Memory B cell (primary cell): ENCODE measurements at regions not wholly inside any gene's neighbourhood (a gene's known extent, or its start where the extent isn't known, plus 50 kb on each side); places are given as distances from the start of the nearest gene placed in this dataset.

Source experiments
- ATAC-seq: fragments of 150-1000 bp; cut with Tn5 transposase; 2 replicates; pipeline ENCODE4 v1.10.0; 2021; ENCODE audit warnings: low read depth, mild to moderate bottlenecking, moderate library complexity
- DNase-seq, 2 donors: peaks; one replicate each; pipeline ENCODE4 v3.0.0; 2022; ENCODE audit warnings: low spot score in 2 of 2
- H3K27ac Mint-ChIP-seq: one replicate; pipeline ENCODE4 v1.8.0; 2022; ENCODE audit warnings: mild to moderate bottlenecking, moderate library complexity, mixed read lengths
- H3K27me3 Mint-ChIP-seq: one replicate; pipeline ENCODE4 v1.8.0; 2022; ENCODE audit warnings: mixed read lengths
- H3K36me3 Mint-ChIP-seq: one replicate; pipeline ENCODE4 v1.8.0; 2022; ENCODE audit warnings: mild to moderate bottlenecking, mixed read lengths
- H3K4me1 Mint-ChIP-seq: one replicate; pipeline ENCODE4 v1.8.0; 2022; ENCODE audit warnings: mixed read lengths
- H3K4me3 Mint-ChIP-seq: one replicate; pipeline ENCODE4 v1.8.0; 2022; ENCODE audit warnings: mild to moderate bottlenecking, moderate library complexity, mixed read lengths
- H3K9me3 Mint-ChIP-seq: one replicate; pipeline ENCODE4 v1.8.0; 2022; ENCODE audit warnings: mixed read lengths

DNA sequence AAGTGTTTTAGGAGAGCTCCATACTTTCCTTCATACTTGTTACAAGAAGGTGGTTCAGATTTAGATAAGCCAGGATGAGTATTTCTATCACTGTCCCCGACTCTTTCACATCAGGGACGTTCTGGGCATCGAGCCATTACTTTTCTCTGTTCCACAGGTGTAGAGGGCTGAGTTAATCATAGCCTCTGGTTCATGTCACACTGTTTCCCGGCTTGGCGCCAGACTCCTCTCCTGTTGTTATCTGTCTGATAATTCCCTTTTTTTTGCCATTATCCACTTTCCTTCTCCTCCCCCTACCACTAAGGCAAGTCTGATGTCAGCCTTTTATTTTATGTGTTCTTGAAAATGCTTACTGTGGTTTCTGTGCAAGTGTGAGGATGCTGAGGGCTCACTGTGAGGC, 593.4 kb downstream of the UTRN start:
- Mint-ChIP-seq H3K4me3 (no peak overlapping the region), H3K9me3 (peaks cover 1% of the 10 kb centered on the region), H3K27me3 (peaks cover 12% of the 10 kb centered on the region), H3K36me3 (no peaks in the 10 kb centered on the region), H3K27ac (no peak overlapping the region), H3K4me1 (no peaks in the 10 kb centered on the region)
- ATAC-seq = no peak
- no peak for DNase-seq

DNA sequence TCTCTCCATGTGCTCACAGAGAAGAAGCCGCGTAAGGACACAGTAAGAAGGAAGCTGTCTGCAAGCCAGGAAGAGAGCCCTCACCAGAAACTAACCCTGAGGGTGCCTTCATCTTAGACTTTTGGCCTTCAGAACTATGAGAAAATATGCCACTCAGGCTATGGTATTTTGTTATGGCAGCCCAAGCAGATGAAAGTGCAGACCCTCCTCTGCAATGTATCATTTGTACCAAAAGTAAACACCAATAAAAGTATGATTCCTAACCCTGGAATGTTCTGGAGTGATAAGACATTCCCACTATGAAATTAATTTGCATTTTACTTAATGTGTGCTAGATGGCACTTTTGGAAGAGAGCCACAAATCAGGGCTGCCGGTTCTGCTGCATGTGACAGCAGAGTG, 594.3 kb downstream of the UTRN start:
- ATAC-seq = no peak
- Mint-ChIP-seq H3K27ac (no peak overlapping the region), H3K36me3 (no peaks in the 10 kb centered on the region), H3K4me1 (no peaks in the 10 kb centered on the region), H3K4me3 (no peak overlapping the region), H3K27me3 (peaks cover 12% of the 10 kb centered on the region), H3K9me3 (no peaks in the 10 kb centered on the region)
- no peak for DNase-seq

DNA sequence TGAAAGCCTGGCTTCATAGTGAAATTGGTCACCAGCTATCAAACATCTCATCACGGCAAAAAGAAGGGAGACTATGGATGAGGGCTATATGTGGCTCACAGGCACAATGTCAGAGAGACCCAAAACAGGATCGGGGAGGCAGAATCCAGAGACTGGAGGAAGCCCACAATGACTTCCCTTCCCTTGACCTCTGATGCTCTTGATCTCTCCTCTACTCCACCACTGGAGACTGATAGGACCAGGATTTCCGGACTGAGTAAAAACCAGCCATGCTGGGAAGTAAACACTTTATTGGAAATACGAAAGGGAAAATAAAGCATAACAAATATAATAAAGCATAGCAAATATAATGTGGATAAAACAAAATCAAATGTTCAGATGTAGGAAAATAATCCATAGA, 597.3 kb downstream of the UTRN start:
- H3K9me3 Mint-ChIP-seq = no peaks in the 10 kb centered on the region
- no peaks in the 10 kb centered on the region for H3K4me1 Mint-ChIP-seq
- no peak overlapping the region for H3K4me3 Mint-ChIP-seq
- ATAC-seq = no peak
- DNase-seq = no peak
- H3K27ac Mint-ChIP-seq = no peak overlapping the region
- H3K36me3 Mint-ChIP-seq = no peaks in the 10 kb centered on the region
- peaks cover 20% of the 10 kb centered on the region for H3K27me3 Mint-ChIP-seq

DNA sequence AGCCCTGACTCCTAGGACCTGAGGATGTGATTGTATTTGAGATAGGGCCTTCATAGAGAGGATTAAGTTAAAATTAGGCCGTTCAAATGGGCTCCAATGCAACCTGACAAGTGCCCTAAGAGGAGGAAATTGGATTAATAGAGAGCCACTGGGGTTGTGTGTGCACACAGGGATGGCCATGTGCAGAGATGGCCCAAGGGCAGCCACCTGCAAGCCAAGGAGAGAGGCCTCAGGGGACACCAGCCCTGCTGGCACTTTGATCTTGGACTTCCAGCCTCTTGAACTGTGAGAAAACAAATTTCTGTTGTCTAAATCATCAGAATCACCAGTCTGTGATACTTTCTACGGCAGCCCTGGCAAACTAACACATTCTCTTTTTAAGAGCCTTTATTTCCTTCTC, 598.8 kb downstream of the UTRN start:
- Mint-ChIP-seq H3K36me3 (no peaks in the 10 kb centered on the region), H3K4me3 (no peak overlapping the region), H3K27me3 (peaks cover 14% of the 10 kb centered on the region), H3K27ac (no peak overlapping the region), H3K4me1 (no peaks in the 10 kb centered on the region), H3K9me3 (no peaks in the 10 kb centered on the region)
- ATAC-seq (no peak), DNase-seq (no peak)

DNA sequence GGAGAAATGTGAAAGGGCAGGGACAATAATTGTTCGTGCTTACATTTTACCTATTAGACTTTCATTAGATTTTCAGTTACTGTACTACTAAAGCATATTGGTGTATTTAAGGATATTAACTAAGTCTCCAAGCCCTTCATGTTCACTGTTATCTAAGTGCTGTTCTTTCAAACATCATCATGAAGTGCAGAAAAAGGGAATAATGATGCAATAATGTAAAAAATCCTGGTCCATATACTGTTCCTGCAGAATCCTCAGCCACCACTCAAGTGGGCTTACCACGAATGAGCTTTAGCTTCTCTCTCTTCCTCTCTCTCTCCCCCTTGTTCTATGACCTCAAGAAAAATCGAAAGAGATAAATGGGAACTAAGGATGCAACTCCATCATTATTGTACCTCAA, 600.7 kb downstream of the UTRN start:
- Mint-ChIP-seq H3K36me3 (no peaks in the 10 kb centered on the region), H3K27ac (no peak overlapping the region), H3K4me3 (no peak overlapping the region), H3K4me1 (no peaks in the 10 kb centered on the region), H3K27me3 (peaks cover 10% of the 10 kb centered on the region), H3K9me3 (no peaks in the 10 kb centered on the region)
- no peak for ATAC-seq
- no peak for DNase-seq

DNA sequence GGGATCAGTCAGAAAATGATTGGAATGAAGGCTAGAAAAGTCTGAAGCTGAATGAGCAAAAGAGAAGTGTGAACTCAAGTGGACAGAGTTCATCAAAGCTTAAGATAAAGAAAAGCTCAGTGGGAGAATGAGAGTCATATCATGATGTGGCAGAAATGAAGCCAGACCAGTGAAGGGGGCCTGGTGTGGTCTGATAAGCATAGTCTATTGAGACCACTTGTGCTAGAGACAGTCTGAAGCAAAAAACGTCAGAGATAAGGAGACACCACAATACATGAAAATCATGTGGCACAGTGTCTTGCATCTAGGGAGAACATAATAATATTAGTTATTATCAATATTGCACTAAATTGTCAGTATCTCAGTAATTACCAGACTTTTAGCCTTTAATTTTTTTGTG, 601.5 kb downstream of the UTRN start:
- peaks cover 10% of the 10 kb centered on the region for H3K27me3 Mint-ChIP-seq
- no peaks in the 10 kb centered on the region for H3K36me3 Mint-ChIP-seq
- H3K4me3 Mint-ChIP-seq = no peak overlapping the region
- no peak for ATAC-seq
- no peaks in the 10 kb centered on the region for H3K4me1 Mint-ChIP-seq
- DNase-seq = no peak
- H3K27ac Mint-ChIP-seq = no peak overlapping the region
- no peaks in the 10 kb centered on the region for H3K9me3 Mint-ChIP-seq

DNA sequence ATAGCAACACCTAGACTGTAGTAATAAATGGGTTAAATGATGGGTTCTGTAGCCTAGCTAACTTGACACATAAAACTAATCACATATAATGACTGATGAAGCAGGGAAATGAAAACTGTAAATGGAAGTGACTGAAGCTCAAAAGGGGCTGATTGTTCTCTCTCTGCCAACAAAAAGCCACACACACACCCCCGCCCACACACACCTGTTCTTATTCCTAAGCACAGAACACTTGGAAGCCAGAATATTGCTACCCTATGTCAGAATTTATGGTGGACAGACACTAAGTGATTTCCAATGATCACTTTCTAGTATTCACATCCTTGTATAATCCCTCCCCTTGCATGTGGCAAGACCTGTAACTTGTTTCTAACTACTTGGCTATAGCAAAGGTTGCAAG, 603.5 kb downstream of the UTRN start:
- H3K27ac Mint-ChIP-seq = no peak overlapping the region
- H3K4me3 Mint-ChIP-seq = no peak overlapping the region
- DNase-seq = no peak
- H3K36me3 Mint-ChIP-seq = no peaks in the 10 kb centered on the region
- peaks cover 10% of the 10 kb centered on the region for H3K27me3 Mint-ChIP-seq
- ATAC-seq = no peak
- no peaks in the 10 kb centered on the region for H3K4me1 Mint-ChIP-seq
- H3K9me3 Mint-ChIP-seq = no peaks in the 10 kb centered on the region

DNA sequence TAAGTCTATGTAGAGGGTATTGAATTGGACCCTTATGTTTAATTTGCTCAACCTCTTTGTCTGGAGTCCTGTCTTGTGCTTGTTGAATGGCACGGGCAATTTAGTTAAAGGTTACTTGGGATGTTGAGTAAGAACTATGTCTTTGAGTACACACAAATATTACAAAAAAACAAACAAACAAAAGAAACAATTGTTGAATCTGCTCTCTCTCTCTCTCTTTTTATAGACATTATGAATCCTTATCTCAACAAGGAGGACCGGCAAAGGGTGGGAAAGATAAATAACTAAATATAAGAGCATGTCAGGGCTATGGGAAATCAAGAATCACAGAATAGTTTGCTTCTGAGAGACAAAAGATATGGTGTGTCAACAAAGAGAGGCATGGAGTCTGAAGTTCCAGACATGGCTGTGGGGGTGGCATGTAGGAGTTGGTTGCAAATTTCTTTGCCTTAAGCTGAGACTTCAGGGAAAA, 608.6 kb downstream of the UTRN start:
- H3K27ac Mint-ChIP-seq = no peak overlapping the region

DNA sequence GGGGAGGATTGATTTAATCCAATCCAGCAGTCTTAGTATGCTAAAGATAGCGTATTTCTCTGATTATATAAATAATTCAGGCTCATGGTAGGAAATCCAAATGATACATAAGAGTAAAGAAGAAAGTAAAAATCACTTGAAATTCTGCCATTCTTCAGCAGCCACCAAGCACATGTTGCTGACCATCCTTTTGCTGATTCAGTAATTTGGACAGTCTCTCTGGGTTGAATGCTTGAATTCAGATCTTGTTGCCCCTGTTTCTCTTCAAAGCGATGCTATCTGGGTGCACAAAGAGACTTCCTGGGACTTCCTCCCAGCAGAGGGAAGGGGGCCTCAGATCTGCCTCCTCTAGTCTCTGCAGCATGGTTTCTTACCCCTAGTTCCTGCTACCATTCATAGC, 609.1 kb downstream of the UTRN start:
- H3K27ac Mint-ChIP-seq = no peak overlapping the region

More for the DNA sequence above, 608.6 kb downstream of the UTRN start:
- no peak overlapping the region for H3K4me3 Mint-ChIP-seq
- H3K9me3 Mint-ChIP-seq = no peaks in the 10 kb centered on the region
- no peaks in the 10 kb centered on the region for H3K27me3 Mint-ChIP-seq
- DNase-seq (no peak), ATAC-seq (no peak)
- peaks cover 3% of the 10 kb centered on the region for H3K4me1 Mint-ChIP-seq
- no peaks in the 10 kb centered on the region for H3K36me3 Mint-ChIP-seq

DNA sequence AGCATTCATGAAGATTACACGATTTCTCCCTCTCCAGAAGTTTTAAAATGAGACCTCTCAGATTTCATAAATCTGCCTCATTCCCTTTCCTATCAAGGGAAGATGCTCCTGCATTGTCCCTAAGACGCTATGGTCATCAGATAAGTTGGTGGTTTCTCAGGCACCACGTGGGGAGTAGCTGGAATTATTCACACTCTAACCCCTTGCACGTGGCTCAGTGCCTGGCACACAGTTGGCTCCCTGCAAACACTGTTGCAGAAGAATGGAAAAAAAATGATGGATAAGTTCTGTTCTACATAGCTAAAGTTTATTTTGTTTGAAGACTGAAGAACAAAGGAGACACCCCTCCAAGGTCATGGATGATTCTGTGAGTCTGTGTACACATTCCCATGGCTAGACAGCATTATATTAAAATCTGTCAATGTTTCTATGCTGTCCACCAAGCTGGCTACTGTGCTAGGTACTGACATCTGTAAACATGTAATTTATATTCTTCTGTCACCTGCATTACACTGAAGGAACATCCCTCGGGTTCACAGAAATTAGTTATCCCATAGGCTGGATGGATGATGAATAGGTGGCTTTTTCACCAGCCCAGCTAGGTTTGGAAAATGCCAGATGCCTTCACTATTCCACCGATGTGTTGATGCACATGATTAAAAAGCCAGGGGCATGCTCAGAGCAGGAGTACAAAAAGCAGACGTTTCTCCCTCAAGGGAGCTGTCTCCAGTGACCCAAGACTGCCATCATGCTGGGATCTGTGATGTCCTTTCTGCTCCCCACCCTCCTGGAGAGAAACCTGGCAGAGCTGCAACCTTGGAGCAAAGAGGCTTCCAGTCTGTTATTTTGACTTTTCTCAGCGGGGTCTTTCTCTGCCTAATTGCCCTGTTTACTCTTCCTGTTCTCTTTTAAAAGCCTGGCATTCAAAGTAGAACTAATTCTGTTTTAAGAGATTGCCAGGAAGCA, 610.5 kb downstream of the UTRN start:
- Mint-ChIP-seq H3K9me3 (no peaks in the 10 kb centered on the region), H3K27ac (no peak overlapping the region), H3K4me1 (peaks cover 3% of the 10 kb centered on the region), H3K36me3 (no peaks in the 10 kb centered on the region), H3K27me3 (no peaks in the 10 kb centered on the region), H3K4me3 (no peak overlapping the region)
- ATAC-seq = no peak
- no peak for DNase-seq

More for the DNA sequence above, 609.1 kb downstream of the UTRN start:
- Mint-ChIP-seq H3K9me3 (no peaks in the 10 kb centered on the region), H3K4me3 (no peak overlapping the region), H3K4me1 (peaks cover 3% of the 10 kb centered on the region), H3K36me3 (no peaks in the 10 kb centered on the region), H3K27me3 (no peaks in the 10 kb centered on the region)
- ATAC-seq (no peak), DNase-seq (no peak)

DNA sequence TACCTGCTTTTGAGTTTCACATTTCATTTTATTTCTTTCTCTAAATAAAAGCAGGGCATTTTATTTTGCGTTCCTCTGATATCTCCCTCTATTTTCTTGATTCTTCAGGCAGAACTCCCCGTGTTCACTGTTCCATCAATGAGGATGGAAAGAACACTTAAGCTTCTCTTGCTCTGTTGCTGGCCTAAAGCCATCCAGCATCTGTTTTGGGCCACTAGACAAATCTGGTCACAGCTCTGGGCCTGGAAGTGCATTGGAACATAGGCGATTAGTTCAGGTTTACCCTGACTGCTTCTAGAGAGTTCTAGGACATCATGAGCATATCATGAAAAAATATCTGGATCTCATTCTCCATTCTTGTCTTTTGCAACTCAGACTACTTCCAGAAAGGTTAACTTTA, 611.2 kb downstream of the UTRN start:
- Mint-ChIP-seq H3K9me3 (no peaks in the 10 kb centered on the region), H3K36me3 (no peaks in the 10 kb centered on the region), H3K4me3 (no peak overlapping the region), H3K27me3 (no peaks in the 10 kb centered on the region), H3K27ac (no peak overlapping the region), H3K4me1 (peaks cover 3% of the 10 kb centered on the region)
- ATAC-seq (no peak), DNase-seq (no peak)

DNA sequence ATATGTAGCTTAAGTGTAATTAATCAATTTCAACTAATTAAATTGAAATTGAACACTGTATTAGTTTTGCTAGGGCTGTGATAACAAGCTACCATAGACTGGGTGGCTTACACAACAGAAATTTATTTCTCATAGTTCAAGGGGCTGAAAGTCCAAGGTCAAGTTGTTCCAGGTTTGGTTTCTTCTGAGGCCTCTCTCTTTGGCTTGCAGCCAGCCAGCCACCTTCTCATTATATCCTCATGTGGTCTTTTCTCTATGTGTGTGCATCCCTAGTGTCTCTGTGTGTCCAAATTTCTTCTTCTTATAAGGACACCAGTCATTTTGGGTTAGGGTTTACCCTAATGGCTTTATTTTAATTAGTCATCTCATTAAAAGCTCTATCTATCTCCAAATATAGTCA, 611.7 kb downstream of the UTRN start:
- Mint-ChIP-seq H3K4me3 (no peak overlapping the region), H3K27me3 (peaks cover under 1% of the 10 kb centered on the region), H3K9me3 (no peaks in the 10 kb centered on the region), H3K36me3 (no peaks in the 10 kb centered on the region), H3K4me1 (peaks cover 3% of the 10 kb centered on the region), H3K27ac (no peak overlapping the region)
- DNase-seq (no peak), ATAC-seq (no peak)

DNA sequence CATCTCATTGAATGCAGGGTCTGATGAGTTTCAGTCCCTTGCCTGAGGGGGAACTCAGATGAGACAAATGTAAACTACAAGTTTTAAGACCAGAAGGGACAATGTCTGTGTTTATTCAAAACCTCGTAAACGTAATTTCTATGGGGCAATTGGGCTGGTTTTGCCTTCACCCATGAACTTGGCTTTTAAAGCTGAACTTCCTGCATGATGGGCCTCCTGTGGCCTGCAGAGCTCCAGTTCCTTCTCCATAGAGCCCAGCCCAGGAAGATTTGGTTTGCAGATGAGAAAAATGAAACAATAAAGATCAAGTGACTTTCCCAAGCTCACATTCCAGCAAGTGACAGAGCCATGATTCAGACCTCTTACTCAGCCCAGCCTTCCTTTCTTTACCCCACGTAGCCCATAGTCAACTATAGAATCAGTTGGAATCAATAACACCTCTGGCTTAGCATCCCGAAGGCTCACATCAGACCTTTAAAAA, 612.3 kb downstream of the UTRN start:
- no peak overlapping the region for H3K27ac Mint-ChIP-seq
- peaks cover 2% of the 10 kb centered on the region for H3K27me3 Mint-ChIP-seq
- ATAC-seq (no peak), DNase-seq (no peak)
- peaks cover 3% of the 10 kb centered on the region for H3K4me1 Mint-ChIP-seq
- no peaks in the 10 kb centered on the region for H3K36me3 Mint-ChIP-seq
- no peak overlapping the region for H3K4me3 Mint-ChIP-seq
- no peaks in the 10 kb centered on the region for H3K9me3 Mint-ChIP-seq

DNA sequence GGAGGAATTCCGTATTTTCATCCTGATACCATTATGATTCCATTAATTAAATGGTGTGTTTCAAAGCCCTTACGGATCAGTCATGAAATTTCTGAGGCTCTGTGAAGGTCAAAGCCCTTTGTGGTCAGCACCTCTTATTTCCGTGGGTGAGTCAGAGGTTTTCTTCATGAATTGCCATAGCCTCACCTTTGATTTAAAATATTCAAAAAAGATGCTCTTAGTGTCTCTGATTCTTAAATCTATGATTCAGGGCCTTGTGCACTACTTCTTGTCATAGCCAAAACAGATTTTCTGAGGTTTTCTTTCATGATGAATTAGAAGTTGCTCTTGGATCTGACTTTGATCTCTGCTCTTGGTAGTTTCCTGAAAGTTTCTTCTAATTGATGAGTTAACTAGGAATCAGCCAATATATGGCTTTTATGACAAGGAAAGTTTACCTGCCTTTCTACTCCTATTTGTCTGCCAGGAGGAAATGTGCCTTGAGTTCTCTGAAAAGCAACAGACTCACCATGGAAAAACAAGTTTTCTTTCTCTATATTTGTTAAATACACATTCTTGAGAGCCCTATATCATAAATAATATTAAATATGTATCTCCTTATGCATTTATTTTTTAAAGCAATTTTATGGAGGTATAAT, 613.0 kb downstream of the UTRN start:
- Mint-ChIP-seq H3K4me1 (peaks cover 3% of the 10 kb centered on the region), H3K9me3 (peaks cover 4% of the 10 kb centered on the region), H3K27me3 (peaks cover 4% of the 10 kb centered on the region), H3K4me3 (no peak overlapping the region), H3K36me3 (peaks cover 2% of the 10 kb centered on the region), H3K27ac (no peak overlapping the region)
- DNase-seq (no peak), ATAC-seq (no peak)
